ENCODE measurements at regions not wholly inside any gene's neighbourhood (a gene's known extent, or its start where the extent isn't known, plus 50 kb on each side); places are given as distances from the start of the nearest gene placed in this dataset.
A peak's percentile ranks its signal among the peaks of the same experiment; 100 is the strongest.

DNA sequence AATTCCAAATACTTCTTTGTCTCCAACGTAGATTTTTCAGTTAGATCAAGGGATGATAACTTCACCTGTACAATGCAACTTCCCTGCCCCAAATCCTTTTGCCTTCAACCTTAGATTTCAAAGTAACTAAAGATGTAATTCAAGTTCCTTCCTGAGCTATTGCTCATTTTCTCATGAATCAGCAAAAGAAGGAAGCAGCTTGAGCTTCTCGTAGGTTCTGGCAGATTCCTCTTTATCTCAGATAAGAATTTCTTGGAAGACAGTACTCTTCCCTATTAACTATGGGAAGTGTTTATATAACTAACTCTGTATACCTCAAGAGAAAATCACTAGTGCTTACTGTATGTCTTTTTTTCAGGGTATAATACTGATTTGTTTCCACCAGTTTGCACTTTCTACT lies 203.8 kb downstream of the RASSF9 start:
- TF ChIP-seq, protein P1, sequence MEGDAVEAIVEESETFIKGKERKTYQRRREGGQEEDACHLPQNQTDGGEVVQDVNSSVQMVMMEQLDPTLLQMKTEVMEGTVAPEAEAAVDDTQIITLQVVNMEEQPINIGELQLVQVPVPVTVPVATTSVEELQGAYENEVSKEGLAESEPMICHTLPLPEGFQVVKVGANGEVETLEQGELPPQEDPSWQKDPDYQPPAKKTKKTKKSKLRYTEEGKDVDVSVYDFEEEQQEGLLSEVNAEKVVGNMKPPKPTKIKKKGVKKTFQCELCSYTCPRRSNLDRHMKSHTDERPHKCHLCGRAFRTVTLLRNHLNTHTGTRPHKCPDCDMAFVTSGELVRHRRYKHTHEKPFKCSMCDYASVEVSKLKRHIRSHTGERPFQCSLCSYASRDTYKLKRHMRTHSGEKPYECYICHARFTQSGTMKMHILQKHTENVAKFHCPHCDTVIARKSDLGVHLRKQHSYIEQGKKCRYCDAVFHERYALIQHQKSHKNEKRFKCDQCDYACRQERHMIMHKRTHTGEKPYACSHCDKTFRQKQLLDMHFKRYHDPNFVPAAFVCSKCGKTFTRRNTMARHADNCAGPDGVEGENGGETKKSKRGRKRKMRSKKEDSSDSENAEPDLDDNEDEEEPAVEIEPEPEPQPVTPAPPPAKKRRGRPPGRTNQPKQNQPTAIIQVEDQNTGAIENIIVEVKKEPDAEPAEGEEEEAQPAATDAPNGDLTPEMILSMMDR (IDR thresholded peaks at IDR 0.05; ENCODE audit: insufficient read depth, low read length): no peak
- peak; percentile 77 for DNase-seq (ENCODE audit: low read depth)
- H3K4me3 ChIP-seq (ENCODE audit: low read depth, low read length): no peak overlapping the region

DNA sequence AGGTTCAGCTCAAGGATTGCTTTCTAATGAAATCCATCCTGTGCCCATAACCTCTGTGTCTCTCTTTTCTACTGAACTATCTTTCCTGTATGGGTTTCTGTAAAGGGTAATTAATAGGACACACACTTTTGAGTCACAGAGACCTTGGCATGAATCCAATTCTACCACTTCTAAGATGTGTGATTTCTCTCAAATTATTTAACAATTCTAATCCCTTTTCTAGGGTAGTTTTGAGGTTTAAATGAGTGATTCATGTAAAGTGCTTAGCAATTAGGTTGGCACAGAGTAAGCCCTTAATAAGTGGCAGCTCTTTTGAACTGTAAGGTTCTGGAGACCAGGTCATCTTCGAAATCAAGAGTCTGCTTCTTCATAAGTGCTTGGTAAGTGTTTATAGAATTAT lies 202.7 kb downstream of the RASSF9 start:
- H3K4me3 ChIP-seq (ENCODE audit: low read depth, low read length): no peak overlapping the region
- TF ChIP-seq, protein P1 (IDR thresholded peaks at IDR 0.05; ENCODE audit: insufficient read depth, low read length): no peak
- no peak for DNase-seq (ENCODE audit: low read depth)

DNA sequence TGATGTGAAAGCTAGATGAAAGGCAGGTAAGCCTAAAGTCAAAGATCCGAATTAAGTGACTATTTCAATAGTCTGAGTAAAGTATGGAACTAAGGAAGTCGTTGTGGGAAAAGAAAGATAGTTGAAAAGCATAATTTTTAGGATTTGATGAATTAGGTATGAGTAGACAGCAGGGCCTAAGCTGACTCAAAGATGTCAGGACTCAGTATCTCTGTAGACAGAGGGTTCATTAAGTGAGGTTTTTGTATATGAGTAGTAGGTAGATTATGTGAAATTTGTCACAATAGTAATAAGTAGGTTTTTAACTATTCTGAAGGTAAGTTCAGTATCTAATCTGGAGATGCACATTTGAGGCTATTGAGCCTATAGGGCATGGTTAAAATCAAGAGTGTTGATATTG lies 196.4 kb downstream of the RASSF9 start:
- TF ChIP-seq, protein P1 (IDR thresholded peaks at IDR 0.05; ENCODE audit: insufficient read depth, low read length): no peak
- H3K4me3 ChIP-seq (ENCODE audit: low read depth, low read length): no peak overlapping the region
- no peak for DNase-seq (ENCODE audit: low read depth)

DNA sequence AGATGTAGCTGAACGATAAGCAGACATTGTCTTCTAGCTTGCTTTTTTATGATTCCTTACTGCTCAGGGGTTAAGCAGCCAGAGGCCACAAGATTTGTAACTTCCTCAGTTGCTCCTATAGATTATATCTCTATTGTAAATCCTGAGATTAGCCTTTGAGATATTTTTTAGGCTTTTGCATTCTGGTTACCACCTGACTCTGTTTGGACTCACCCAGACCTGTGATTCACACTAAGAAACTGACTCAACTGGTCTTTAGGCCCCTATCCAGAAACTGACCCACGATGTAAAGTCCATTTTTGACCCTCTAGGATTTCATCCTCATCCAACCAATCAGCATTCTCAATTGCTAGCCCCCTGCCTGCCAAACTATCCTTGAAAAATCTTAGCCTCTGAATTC lies 194.4 kb downstream of the RASSF9 start:
- TF ChIP-seq, protein P1 (IDR thresholded peaks at IDR 0.05; ENCODE audit: insufficient read depth, low read length): no peak
- DNase-seq (ENCODE audit: low read depth): peak; percentile 16
- H3K4me3 ChIP-seq (ENCODE audit: low read depth, low read length): no peak overlapping the region

DNA sequence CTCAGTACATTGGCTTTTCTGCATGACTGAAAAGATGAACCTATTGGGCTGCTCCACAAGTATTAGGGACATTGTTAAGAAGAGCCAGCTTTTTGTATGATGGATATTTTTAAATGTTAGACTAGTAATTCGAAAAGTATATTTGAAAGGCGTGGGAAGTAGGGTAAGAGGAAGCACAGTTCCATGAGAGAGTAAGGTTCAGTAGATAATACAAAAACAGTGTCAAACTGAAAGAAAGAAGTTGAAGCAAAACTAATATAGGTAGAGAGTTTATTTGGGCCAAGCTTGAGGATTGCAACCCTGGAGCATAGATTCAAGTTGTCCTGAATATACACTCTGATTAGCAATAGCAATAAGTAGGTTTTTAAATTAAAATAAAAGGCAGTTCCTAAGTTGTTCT lies 193.9 kb downstream of the RASSF9 start:
- no peak for DNase-seq (ENCODE audit: low read depth)
- H3K4me3 ChIP-seq (ENCODE audit: low read depth, low read length): no peak overlapping the region
- TF ChIP-seq, protein P1 (IDR thresholded peaks at IDR 0.05; ENCODE audit: insufficient read depth, low read length): no peak

DNA sequence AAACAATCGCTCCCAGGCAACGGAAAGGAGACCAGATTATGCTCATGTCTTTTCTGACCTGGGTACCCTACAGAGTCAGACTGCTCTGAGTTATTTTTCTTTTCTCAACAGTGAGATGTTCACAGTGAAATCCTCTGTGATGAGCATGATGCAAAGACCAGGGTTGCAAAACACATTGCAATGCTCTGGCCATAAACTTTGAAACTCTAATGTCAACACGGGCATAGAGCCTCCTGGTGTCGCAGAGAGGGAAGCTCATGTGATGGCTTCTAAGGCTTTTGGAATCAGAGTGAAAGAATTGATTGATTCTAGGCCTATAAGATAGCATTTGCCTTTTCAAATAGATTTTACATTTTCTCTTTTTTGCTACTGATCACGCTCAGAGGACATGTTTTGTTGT lies 193.4 kb downstream of the RASSF9 start:
- no peak overlapping the region for H3K4me3 ChIP-seq (ENCODE audit: low read depth, low read length)
- peak; percentile 51 for DNase-seq (ENCODE audit: low read depth)
- TF ChIP-seq, protein P1 (IDR thresholded peaks at IDR 0.05; ENCODE audit: insufficient read depth, low read length): peak; percentile 29

DNA sequence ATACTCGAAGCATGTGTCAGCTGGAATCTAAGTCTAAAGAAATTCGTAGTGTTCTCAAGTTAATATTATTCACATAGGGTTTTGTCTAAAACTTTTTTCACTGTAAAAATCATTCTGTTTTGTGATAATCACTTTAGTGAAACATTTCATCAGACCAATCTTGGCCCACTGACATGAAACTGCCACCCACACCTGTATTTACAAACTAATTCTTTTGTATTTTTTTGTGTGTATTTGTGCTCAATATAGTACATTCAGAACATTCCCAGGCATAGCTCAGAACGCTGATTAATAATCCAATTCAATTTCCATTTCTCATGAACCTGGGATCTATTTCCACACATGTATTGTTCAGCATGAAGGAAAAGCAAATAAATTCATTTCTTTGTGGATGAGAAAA lies 191.7 kb downstream of the RASSF9 start:
- DNase-seq (ENCODE audit: low read depth): no peak
- TF ChIP-seq, protein P1 (IDR thresholded peaks at IDR 0.05; ENCODE audit: insufficient read depth, low read length): no peak
- H3K4me3 ChIP-seq (ENCODE audit: low read depth, low read length): no peak overlapping the region
